ENCODE measurements at regions not wholly inside any gene's neighbourhood (a gene's known extent, or its start where the extent isn't known, plus 50 kb on each side); places are given as distances from the start of the nearest gene placed in this dataset.
A peak's percentile ranks its signal among the peaks of the same experiment; 100 is the strongest.

DNA sequence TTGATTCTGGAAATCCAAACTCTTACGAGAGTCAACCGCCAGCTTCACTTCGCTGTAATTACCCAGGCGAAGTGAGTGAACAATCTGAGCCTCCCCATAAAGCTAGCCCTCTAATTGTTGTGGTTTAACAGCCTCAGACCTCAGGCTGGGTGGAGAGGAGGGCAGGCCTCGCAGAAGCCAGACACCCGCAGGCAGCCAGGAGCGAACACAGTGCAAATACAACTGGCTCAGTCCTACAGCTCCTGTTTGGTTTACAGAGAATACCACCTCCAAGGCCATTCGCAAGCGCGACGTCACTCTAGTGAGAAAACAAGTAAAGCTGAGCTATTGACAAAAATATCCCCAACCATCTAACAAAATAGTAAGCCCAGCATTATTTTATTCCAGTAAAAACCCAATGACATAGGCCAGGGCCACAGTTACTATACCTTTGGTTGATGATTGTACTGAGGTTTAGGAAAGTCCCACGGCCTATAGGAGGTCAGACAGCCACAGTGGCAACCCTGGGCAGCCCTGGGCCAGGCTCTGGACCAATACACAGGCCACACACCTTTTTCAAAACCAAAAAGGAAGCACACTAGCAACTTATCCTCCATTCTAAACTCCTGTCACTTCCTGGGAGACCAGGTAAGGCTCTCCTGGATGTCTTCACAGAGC lies 163.3 kb downstream of the ETS2 start:
- ATAC-seq, result peak; percentile 67
- H3K36me3 Mint-ChIP-seq, result no peaks in the 10 kb centered on the region

DNA sequence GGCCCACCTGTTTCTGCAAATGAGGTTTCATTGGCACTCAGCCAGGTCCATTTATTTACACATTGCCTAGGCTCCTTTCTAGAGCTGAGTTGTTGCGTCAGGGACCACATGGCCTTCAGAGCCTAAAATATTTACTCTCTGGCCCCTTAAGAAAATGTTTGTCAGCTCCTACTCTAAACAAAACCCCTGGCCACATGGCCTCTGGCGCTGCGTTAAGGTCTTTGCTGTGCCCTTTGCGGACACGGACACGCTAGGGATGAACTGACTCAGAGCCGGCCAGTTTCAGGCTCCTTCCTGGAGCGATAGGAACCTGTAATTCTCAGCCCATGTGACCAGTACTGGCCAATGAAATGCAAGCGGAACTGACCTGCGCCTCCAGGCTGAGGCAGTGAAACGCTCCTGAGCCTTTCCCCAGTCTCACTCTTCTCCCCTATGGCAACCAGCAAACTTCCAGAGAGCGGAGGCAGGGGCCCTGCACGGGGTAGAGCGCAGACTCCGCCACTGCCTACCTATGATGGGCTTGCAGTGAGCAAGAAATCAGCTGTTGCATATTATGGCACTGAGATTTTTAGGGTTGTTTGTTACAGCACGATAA lies 160.3 kb downstream of the ETS2 start:
- DNase-seq (ENCODE audit: low spot score in 2 of 2), result no peak
- no peak for ATAC-seq

More for the DNA sequence above, 163.3 kb downstream of the ETS2 start:
- H3K9me3 Mint-ChIP-seq, result no peaks in the 10 kb centered on the region
- no peaks in the 10 kb centered on the region for H3K4me1 Mint-ChIP-seq
- H3K27ac Mint-ChIP-seq, result no peak overlapping the region
- no peak overlapping the region for H3K4me3 Mint-ChIP-seq
- no peak for DNase-seq (ENCODE audit: low spot score in 2 of 2)

DNA sequence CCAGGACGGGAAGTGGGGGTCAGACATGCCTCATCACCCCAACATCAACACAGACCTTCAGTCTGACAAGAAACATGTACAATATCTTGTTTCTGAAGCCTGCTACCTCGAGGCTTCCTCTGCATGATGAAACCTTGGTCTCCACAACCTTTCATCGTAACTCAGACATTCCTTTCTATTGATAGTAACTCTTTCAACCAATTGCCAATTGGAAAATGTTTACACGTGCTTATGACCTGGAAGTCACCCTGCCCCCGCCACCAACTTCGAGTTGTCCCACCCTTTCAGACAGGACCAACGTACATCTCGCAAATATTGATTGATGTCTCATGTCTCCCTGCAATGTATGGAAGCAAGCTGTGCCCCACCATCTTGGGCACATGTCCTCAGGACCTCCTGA lies 159.5 kb downstream of the ETS2 start:
- no peak overlapping the region for H3K27ac Mint-ChIP-seq
- no peak overlapping the region for H3K4me3 Mint-ChIP-seq
- H3K9me3 Mint-ChIP-seq, result no peaks in the 10 kb centered on the region
- ATAC-seq (no peak), DNase-seq (ENCODE audit: low spot score in 2 of 2) (no peak)
- no peaks in the 10 kb centered on the region for H3K36me3 Mint-ChIP-seq
- H3K4me1 Mint-ChIP-seq, result no peaks in the 10 kb centered on the region

More for the DNA sequence above, 160.3 kb downstream of the ETS2 start:
- H3K36me3 Mint-ChIP-seq, result no peaks in the 10 kb centered on the region
- H3K4me3 Mint-ChIP-seq, result no peak overlapping the region
- H3K27ac Mint-ChIP-seq, result no peak overlapping the region
- no peaks in the 10 kb centered on the region for H3K4me1 Mint-ChIP-seq
- no peaks in the 10 kb centered on the region for H3K9me3 Mint-ChIP-seq

GRCh38 chr21:38963006-38963405 lies 157.3 kb downstream of the ETS2 start:
- Mint-ChIP-seq H3K27ac (no peak overlapping the region), H3K36me3 (no peaks in the 10 kb centered on the region), H3K4me3 (no peak overlapping the region), H3K4me1 (peaks cover 6% of the 10 kb centered on the region), H3K9me3 (no peaks in the 10 kb centered on the region)
- DNase-seq (ENCODE audit: low spot score in 2 of 2) (no peak), ATAC-seq (no peak)

DNA sequence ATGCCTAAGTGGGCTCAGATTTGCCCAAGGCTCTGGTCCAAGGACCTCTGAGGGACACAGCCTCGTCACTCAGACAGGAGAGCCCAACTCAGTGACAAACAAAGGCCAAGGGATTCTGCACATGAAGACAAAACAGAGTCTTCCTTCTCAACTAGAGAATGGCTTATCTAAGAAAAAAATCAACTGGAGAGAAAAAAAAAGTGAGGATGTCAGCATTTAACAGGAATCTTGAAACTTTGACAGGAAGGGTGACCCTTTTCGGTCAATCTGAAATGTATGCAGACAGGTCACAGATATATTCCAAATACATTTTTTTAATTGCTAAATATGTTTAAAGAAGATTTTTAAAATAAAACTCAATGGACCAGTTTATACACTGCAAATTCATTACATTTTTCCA lies 154.5 kb downstream of the ETS2 start:
- ATAC-seq (no peak), DNase-seq (ENCODE audit: low spot score in 2 of 2) (no peak)
- peaks cover 6% of the 10 kb centered on the region for H3K4me1 Mint-ChIP-seq
- no peak overlapping the region for H3K4me3 Mint-ChIP-seq
- H3K27ac Mint-ChIP-seq, result no peak overlapping the region
- no peaks in the 10 kb centered on the region for H3K9me3 Mint-ChIP-seq
- H3K36me3 Mint-ChIP-seq, result no peaks in the 10 kb centered on the region

- ATAC-seq (no peak), DNase-seq (ENCODE audit: low spot score in 2 of 2) (no peak)
- H3K27ac Mint-ChIP-seq, result peak overlapping the region; percentile 71
- H3K4me1 Mint-ChIP-seq, result peaks cover 6% of the 10 kb centered on the region
- H3K4me3 Mint-ChIP-seq, result no peak overlapping the region
- H3K36me3 Mint-ChIP-seq, result no peaks in the 10 kb centered on the region
- no peaks in the 10 kb centered on the region for H3K9me3 Mint-ChIP-seq
Observed at GRCh38 chr21:38959692-38960061, 153.9 kb downstream of the ETS2 start.

DNA sequence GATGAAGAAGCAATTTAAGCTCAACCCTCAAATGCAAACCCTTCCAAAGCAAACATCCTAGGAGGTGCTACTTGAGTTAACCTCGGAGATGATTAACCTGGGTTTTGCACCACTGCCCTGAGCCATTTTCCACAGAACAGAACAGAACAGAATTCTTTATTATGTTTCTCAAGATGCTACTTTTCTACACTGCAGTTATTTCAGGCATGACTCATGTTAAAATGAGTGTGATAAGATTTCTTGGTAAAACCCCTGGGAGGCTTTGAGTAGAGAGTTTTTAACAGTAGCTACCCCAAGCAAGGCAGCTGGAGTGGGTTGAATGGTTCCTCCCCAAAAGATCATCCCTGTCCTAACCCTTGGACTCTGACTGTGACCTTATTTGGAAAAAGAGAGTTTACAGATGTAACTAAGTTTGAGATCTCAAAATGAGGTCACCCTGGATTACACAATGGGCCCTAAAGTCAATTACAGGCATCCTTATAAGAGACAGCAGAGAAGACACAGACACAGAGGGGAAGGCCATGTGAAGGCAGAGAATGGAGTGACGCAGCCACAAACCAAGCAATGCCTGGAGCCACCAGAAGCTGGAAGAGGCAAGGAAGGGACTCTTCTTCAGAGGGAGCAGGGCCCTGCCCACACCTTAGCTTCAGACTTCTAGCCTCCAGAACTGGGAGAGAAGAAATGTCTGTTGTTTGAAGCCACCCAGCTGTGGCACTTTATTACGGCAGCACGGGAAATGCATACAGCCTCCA lies 153.4 kb downstream of the ETS2 start:
- Mint-ChIP-seq H3K27ac (peak overlapping the region; percentile 71), H3K36me3 (no peaks in the 10 kb centered on the region), H3K4me1 (peaks cover 6% of the 10 kb centered on the region), H3K9me3 (no peaks in the 10 kb centered on the region), H3K4me3 (no peak overlapping the region)
- ATAC-seq (peak; percentile 87), DNase-seq (ENCODE audit: low spot score in 2 of 2) (no peak)

DNA sequence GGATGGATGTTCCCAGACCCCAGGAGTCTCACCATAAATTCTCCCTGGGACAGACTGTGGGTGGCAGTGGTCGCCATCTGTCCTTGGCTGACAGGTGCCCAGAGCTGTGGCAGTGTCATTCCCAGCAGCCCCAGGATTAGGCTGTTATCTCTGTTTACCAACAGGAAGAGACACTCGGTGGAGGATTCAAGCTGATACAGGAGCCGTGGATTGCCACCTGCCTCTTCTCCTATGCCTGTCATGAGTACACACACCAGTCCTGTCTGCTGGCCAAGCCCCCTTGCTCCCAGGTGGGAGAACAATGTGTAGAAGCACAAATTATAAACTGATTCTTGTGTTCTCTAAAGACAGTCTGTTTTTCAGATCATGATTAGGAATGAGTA lies 152.6 kb downstream of the ETS2 start:
- Mint-ChIP-seq H3K36me3 (no peaks in the 10 kb centered on the region), H3K9me3 (no peaks in the 10 kb centered on the region), H3K27ac (peak overlapping the region; percentile 40)

GRCh38 chr21:38957575-38958322 lies 152.0 kb downstream of the ETS2 start:
- Mint-ChIP-seq H3K36me3 (no peaks in the 10 kb centered on the region), H3K4me3 (no peak overlapping the region), H3K9me3 (no peaks in the 10 kb centered on the region), H3K4me1 (peaks cover 6% of the 10 kb centered on the region), H3K27ac (peak overlapping the region; percentile 40)
- DNase-seq (ENCODE audit: low spot score in 2 of 2) (no peak), ATAC-seq (no peak)

More for the DNA sequence above, 152.6 kb downstream of the ETS2 start:
- ATAC-seq (no peak), DNase-seq (ENCODE audit: low spot score in 2 of 2) (no peak)
- Mint-ChIP-seq H3K4me3 (no peak overlapping the region), H3K4me1 (peaks cover 6% of the 10 kb centered on the region)

DNA sequence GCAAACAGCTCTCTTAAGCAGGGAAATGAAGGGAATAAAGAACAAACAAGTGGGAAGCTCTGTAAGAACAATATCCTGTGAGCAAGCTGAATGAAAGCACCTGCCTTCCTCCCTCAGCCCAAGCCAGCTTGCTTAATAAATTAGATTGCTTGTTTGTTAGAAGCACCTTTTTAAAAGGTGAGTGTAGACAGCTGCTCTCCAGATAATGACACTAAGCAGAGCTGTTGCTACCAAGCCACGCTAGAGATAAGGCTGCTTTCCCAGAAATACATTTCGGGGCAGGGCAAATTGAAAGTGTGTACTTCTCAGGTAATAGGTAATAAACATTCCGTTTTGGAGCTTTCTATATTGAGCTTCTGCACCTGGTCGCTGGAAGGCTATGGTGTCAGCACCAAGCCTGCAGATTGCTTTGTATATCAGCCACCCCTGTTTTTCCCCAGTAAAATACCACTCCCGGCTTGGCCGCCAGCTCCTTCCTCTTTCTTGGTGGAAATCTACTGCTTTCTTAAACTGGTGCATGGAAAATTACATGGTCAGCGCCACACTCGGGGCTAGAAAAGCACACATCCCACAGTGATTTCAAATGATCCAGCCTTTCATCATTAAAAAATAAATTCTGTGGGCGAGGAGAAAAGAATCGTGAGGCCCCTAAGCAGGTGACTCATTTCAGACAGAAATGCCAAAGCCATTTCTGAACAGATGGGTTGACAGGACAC lies 151.3 kb downstream of the ETS2 start:
- DNase-seq (ENCODE audit: low spot score in 2 of 2), result no peak
- Mint-ChIP-seq H3K36me3 (no peaks in the 10 kb centered on the region), H3K9me3 (no peaks in the 10 kb centered on the region), H3K4me3 (no peak overlapping the region), H3K27ac (no peak overlapping the region), H3K4me1 (peaks cover 6% of the 10 kb centered on the region)
- no peak for ATAC-seq

- ATAC-seq (no peak), DNase-seq (ENCODE audit: low spot score in 2 of 2) (no peak)
- peaks cover 6% of the 10 kb centered on the region for H3K4me1 Mint-ChIP-seq
- H3K27ac Mint-ChIP-seq, result no peak overlapping the region
- no peaks in the 10 kb centered on the region for H3K36me3 Mint-ChIP-seq
- H3K9me3 Mint-ChIP-seq, result no peaks in the 10 kb centered on the region
- no peak overlapping the region for H3K4me3 Mint-ChIP-seq
Observed at GRCh38 chr21:38956521-38956855, 150.8 kb downstream of the ETS2 start.

- H3K4me3 Mint-ChIP-seq, result no peak overlapping the region
- ATAC-seq (no peak), DNase-seq (ENCODE audit: low spot score in 2 of 2) (no peak)
Observed at GRCh38 chr21:38956007-38956406, 150.3 kb downstream of the ETS2 start.

DNA sequence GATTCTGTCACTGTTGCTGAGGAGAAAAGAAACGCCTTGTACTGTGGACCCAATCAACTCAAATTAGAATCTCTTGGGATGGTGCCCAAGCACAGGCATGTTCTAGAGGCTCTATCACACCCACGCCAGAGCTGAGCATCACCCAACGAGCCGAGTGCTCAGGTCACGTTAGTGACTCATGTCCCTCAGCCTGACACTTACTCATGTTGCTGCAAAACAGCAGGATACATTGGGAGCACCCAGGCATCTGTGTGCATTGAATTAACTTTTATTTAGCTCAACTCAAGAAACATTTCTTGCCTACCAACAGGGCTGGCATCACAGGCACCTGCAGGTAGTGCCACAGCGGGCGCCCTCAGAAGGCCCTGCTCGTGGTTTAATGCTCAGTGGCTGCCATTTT lies 149.8 kb downstream of the ETS2 start:
- Mint-ChIP-seq H3K9me3 (peaks cover under 1% of the 10 kb centered on the region), H3K36me3 (no peaks in the 10 kb centered on the region), H3K27ac (no peak overlapping the region), H3K4me1 (peaks cover 6% of the 10 kb centered on the region), H3K4me3 (no peak overlapping the region)
- peak; percentile 30 for ATAC-seq
- DNase-seq (ENCODE audit: low spot score in 2 of 2), result no peak

More at GRCh38 chr21:38956007-38956406, 150.3 kb downstream of the ETS2 start:
- Mint-ChIP-seq H3K4me1 (peaks cover 6% of the 10 kb centered on the region), H3K36me3 (no peaks in the 10 kb centered on the region), H3K27ac (no peak overlapping the region), H3K9me3 (no peaks in the 10 kb centered on the region)

GRCh38 chr21:38954588-38955004 lies 148.9 kb downstream of the ETS2 start:
- ATAC-seq, result no peak
- DNase-seq (ENCODE audit: low spot score in 2 of 2), result no peak
- Mint-ChIP-seq H3K36me3 (no peaks in the 10 kb centered on the region), H3K9me3 (peaks cover 5% of the 10 kb centered on the region), H3K4me1 (peaks cover 6% of the 10 kb centered on the region), H3K27ac (no peak overlapping the region), H3K4me3 (no peak overlapping the region)

DNA sequence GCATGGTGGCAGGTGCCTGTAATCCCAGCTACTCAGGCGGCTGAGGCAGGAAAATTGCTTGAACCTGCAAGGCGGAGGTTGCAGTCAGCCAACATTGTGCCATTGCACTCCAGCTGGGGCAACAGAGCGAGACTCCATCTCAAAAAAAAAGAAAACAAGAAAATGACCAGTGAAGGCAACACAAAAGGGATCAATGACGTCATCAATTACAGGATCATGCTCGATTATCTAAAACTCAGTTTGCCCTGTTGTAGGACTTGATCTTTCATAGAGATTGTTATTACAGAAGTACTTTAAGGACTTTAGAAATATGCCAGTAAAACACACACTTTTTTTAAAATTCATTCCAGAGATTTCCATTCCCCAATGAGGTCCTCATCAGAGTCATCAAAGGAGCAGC lies 147.8 kb downstream of the ETS2 start:
- Mint-ChIP-seq H3K4me1 (no peaks in the 10 kb centered on the region), H3K36me3 (no peaks in the 10 kb centered on the region), H3K9me3 (peaks cover 5% of the 10 kb centered on the region), H3K4me3 (no peak overlapping the region), H3K27ac (no peak overlapping the region)
- ATAC-seq (no peak), DNase-seq (ENCODE audit: low spot score in 2 of 2) (no peak)

All from stimulated activated effector memory CD8-positive, alpha-beta T cell treated with anti-CD3 and anti-CD28 coated beads, Interleukin-12 subunit alpha, Interleukin-12 subunit beta, amount 100 ng/mL, for 72 hours (primary cell).